GM12801 (cell line): ENCODE measurements at regions not wholly inside any gene's neighbourhood (a gene's known extent, or its start where the extent isn't known, plus 50 kb on each side); places are given as distances from the start of the nearest gene placed in this dataset.

Source experiments
- CTCF ChIP-seq: IDR thresholded peaks from one replicate; pipeline ENCODE4 v1.5.1; 2011; ENCODE audit warnings: control low read depth; ENCODE audit not compliant: insufficient read length; ENCODE audit errors: extremely low read depth

GRCh38 chr12:66755727-66756395 lies 77.0 kb upstream of the GRIP1 start:
- no peak for TF ChIP-seq CTCF

DNA sequence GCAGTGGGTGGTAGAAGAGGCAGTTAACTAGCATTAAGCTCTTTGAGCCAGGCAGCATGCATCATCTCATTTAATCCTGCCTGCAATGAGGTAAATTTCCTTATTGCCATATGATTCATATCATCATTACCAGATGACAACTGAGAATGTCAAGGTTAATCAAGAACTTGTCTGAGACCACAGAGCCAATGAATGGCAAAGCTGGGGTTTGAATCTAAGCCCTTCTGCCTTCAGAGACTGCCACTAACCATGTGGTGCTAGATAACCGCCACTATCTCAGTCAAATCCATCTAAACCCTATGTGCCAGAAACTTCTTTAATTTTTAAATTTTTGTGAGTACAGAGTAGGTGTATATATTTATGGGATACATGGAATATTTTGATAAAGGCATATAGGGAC lies 77.8 kb upstream of the GRIP1 start:
- no peak for TF ChIP-seq CTCF

DNA sequence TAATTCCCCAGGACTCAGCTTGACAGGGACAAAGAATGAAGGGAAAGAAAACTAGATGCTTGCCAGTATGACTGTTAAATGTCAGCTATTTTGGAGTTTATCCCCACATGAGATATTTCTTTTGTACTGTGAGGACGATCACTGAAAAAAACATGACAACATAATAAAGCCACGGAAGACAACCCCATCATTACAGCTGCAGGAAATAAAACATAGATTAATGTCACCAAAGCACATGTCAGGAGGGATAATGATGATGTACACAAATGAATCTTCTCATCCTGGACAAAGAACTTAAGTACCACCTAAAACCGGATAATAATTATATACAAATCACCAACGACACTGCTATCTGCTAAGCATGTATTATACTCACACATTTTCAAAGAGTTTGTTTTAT lies 84.6 kb upstream of the GRIP1 start:
- TF ChIP-seq CTCF, result no peak

- TF ChIP-seq CTCF, result no peak
These were observed 86.3 kb upstream of the GRIP1 start for GRCh38 chr12:66765204-66765603.

GRCh38 chr12:66767536-66767935 lies 88.7 kb upstream of the GRIP1 start:
- TF ChIP-seq CTCF, result no peak

DNA sequence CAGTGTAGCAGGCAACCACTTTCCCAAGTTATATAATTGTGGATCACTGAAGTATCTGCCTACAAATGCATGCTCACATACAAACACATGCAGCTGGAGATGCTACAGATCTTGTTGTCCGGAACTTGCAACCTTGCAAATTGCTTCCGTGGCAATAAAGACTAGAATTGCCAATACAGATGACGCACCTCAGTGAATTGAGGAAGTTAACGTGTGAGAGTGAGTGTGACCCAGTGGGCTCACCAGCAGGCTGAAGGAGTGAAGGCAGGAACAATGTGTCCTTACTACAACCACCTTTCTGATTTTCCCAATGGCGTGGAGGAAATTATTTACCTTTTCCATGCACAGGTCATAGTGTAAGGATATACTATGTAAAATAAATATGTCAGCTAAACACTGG lies 89.4 kb upstream of the GRIP1 start:
- TF ChIP-seq CTCF, result no peak

- TF ChIP-seq CTCF, result no peak
These were observed 96.1 kb upstream of the GRIP1 start for GRCh38 chr12:66774929-66775328.
